Liver (tissue), 8 donors: ENCODE measurements at regions not wholly inside any gene's neighbourhood (a gene's known extent, or its start where the extent isn't known, plus 50 kb on each side); places are given as distances from the start of the nearest gene placed in this dataset.

ENCODE experiments used
- DNase-seq: peaks from one replicate; pipeline ENCODE4 v3.0.0-alpha.2; 2017; ENCODE audit warnings: low spot score
- H3K27ac ChIP-seq, 2 donors: one replicate each; pipeline ENCODE4 v1.7.0; 2013; ENCODE audit warnings: inconsistent platforms in 2 of 2, low read length in 2 of 2, control low read depth in 1 of 2, low read depth in 1 of 2, mild to moderate bottlenecking in 1 of 2
- H3K27me3 ChIP-seq, 4 donors: one replicate each; pipeline versions ENCODE4 v1.6.1 to v1.7.0; 2013; ENCODE audit warnings: low read length in 3 of 4, inconsistent platforms in 1 of 4, mild to moderate bottlenecking in 1 of 4, moderate library complexity in 1 of 4; ENCODE audit not compliant: control insufficient read depth in 4 of 4, insufficient read depth in 4 of 4
- H3K36me3 ChIP-seq, 4 donors: one replicate each; pipeline versions ENCODE4 v1.6.1 to v1.7.0; 2013; ENCODE audit warnings: low read length in 3 of 4, mild to moderate bottlenecking in 3 of 4, low read depth in 1 of 4, moderate library complexity in 1 of 4; ENCODE audit not compliant: control insufficient read depth in 4 of 4, insufficient read depth in 3 of 4
- H3K4me1 ChIP-seq, 4 donors: one replicate each; pipeline versions ENCODE4 v1.6.1 to v1.7.0; 2013; ENCODE audit warnings: low read length in 3 of 4, mild to moderate bottlenecking in 3 of 4, moderate library complexity in 1 of 4; ENCODE audit not compliant: control insufficient read depth in 4 of 4, insufficient read depth in 4 of 4
- H3K4me3 ChIP-seq, 3 donors: one replicate each; pipeline versions ENCODE4 v1.6.1 to v1.7.0; 2013; ENCODE audit warnings: low read length in 3 of 3, control low read depth in 1 of 3, low read depth in 1 of 3, mild to moderate bottlenecking in 1 of 3
- H3K9ac ChIP-seq, 2 donors: one replicate each; pipeline ENCODE4 v1.7.0; 2013; ENCODE audit warnings: low read length in 2 of 2, mild to moderate bottlenecking in 2 of 2, moderate library complexity in 2 of 2, control low read depth in 1 of 2, low read depth in 1 of 2
- H3K9me3 ChIP-seq, 4 donors: one replicate each; pipeline versions ENCODE4 v1.6.1 to v1.7.0; 2013; ENCODE audit warnings: low read length in 3 of 4; ENCODE audit not compliant: control insufficient read depth in 4 of 4
- ATF3 ChIP-seq: IDR thresholded peaks from 2 replicates; pipeline ENCODE4 v1.6.1; 2016; ENCODE audit warnings: antibody characterized with exemption
- EGR1 ChIP-seq, 2 donors: IDR thresholded peaks; 2 replicates each; pipeline ENCODE4 v1.6.1; 2016 to 2018; ENCODE audit warnings: antibody characterized with exemption in 2 of 2, low read depth in 2 of 2
- FOXA1 ChIP-seq: IDR thresholded peaks from 2 replicates; pipeline ENCODE4 v1.6.1; 2016; ENCODE audit warnings: antibody characterized with exemption
- FOXA2 ChIP-seq: IDR thresholded peaks from 2 replicates; pipeline ENCODE4 v1.6.1; 2016; ENCODE audit warnings: antibody characterized with exemption
- GABPA ChIP-seq, 2 donors: IDR thresholded peaks in 1 of 2; conservative IDR thresholded peaks in 1 of 2; 2 replicates each; pipeline ENCODE4 v1.6.1; 2016; ENCODE audit warnings: antibody characterized with exemption in 2 of 2, mild to moderate bottlenecking in 1 of 2, moderate library complexity in 1 of 2
- HNF4A ChIP-seq, 2 donors: conservative IDR thresholded peaks; 2 replicates each; pipeline ENCODE4 v1.6.1; 2016; ENCODE audit warnings: antibody characterized with exemption in 2 of 2, mild to moderate bottlenecking in 2 of 2
- HNF4G ChIP-seq: IDR thresholded peaks from 2 replicates; pipeline ENCODE4 v1.6.1; 2016; ENCODE audit warnings: antibody characterized with exemption
- JUND ChIP-seq, 2 donors: IDR thresholded peaks; 2 replicates each; pipeline ENCODE4 v1.6.1; 2016; ENCODE audit warnings: antibody characterized with exemption in 2 of 2
- NR2F2 ChIP-seq: IDR thresholded peaks from 2 replicates; pipeline ENCODE4 v1.6.1; 2016; ENCODE audit warnings: antibody characterized with exemption
- RAD21 ChIP-seq, 2 donors: IDR thresholded peaks; 2 replicates each; pipeline ENCODE4 v1.6.1; 2016; ENCODE audit warnings: antibody characterized with exemption in 2 of 2, mild to moderate bottlenecking in 2 of 2
- REST ChIP-seq: IDR thresholded peaks from 2 replicates; pipeline ENCODE4 v1.6.1; 2016; ENCODE audit warnings: antibody characterized with exemption, mild to moderate bottlenecking
- RXRA ChIP-seq, 2 donors: IDR thresholded peaks; 2 replicates each; pipeline ENCODE4 v1.6.1; 2017 to 2018; ENCODE audit warnings: antibody characterized with exemption in 2 of 2, mild to moderate bottlenecking in 1 of 2
- SP1 ChIP-seq: IDR thresholded peaks from 2 replicates; pipeline ENCODE4 v1.6.1; 2018; ENCODE audit warnings: antibody characterized with exemption, mild to moderate bottlenecking
- TAF1 ChIP-seq: conservative IDR thresholded peaks from 2 replicates; pipeline ENCODE4 v1.6.1; 2016; ENCODE audit warnings: antibody characterized with exemption, mild to moderate bottlenecking
- YY1 ChIP-seq: IDR thresholded peaks from 2 replicates; pipeline ENCODE4 v1.6.1; 2016; ENCODE audit warnings: antibody characterized with exemption, mild to moderate bottlenecking
- ZBTB33 ChIP-seq: IDR thresholded peaks from 2 replicates; pipeline ENCODE4 v1.6.1; 2016; ENCODE audit warnings: antibody characterized with exemption
- WGBS: extraction: QIAGEN DNeasy Blood & Tissue Kit; methylation state at CpG from one replicate; pipeline ENCODE4 v1.1.7; 2013; 5-methylcytosine and 5-hydroxymethylcytosine counted together
- TF ChIP-seq, protein P1 (sequence below): IDR thresholded peaks from 2 replicates; pipeline ENCODE4 v1.6.1; 2016; ENCODE audit warnings: antibody characterized with exemption
- TF ChIP-seq, protein P2 (sequence below): fragments of 150-350 bp; IDR thresholded peaks from 2 replicates; pipeline ENCODE4 v1.5.1; 2017; ENCODE audit warnings: improper control_type of control experiment, low read depth, low read length; ENCODE audit not compliant: missing input control
- donor health status: healthy.
- donor health status: healthy.
- donor health status: healthy.
- donor health status: healthy.
- donor health status: healthy.

- WGBS = 37% methylated on average over 8 of the region's 8 CpGs
- H3K4me3 ChIP-seq = no peak overlapping the region
- H3K4me1 ChIP-seq = peaks cover 0 to 21% (median 8%) of the 10 kb centered on the region in 4 donors
- DNase-seq = no peak
- H3K27ac ChIP-seq = peak overlapping the region; percentile 53 to 65
- H3K27me3 ChIP-seq = no peaks in the 10 kb centered on the region
- TF ChIP-seq RAD21 (IDR thresholded peaks at IDR 0.05) (peak; percentile 19 to 28), REST (peak; percentile 63), FOXA2 (peak; percentile 97), HNF4A (conservative IDR thresholded peaks at IDR 0.05) (peak; percentile 68 to 90), TAF1 (no peak), NR2F2 (no peak), ZBTB33 (peak; percentile 80), ATF3 (no peak), FOXA1 (peak; percentile 97), SP1 (peak; percentile 72), HNF4G (peak; percentile 31), EGR1 (IDR thresholded peaks at IDR 0.05; ENCODE audit: low read depth in 2 of 2) (peak in 1 of 2 donors; percentile 66), JUND (IDR thresholded peaks at IDR 0.05) (peak in 1 of 2 donors; percentile 70), GABPA (IDR thresholded peaks at IDR 0.05 in 1 of 2, conservative IDR thresholded peaks at IDR 0.05 in 1 of 2) (peak in 1 of 2 donors; percentile 47), RXRA (IDR thresholded peaks at IDR 0.05) (peak; percentile 87 to 97), YY1 (peak; percentile 83)
- TF ChIP-seq, protein P1, sequence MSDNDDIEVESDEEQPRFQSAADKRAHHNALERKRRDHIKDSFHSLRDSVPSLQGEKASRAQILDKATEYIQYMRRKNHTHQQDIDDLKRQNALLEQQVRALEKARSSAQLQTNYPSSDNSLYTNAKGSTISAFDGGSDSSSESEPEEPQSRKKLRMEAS = peak; percentile 92
- TF ChIP-seq, protein P2, sequence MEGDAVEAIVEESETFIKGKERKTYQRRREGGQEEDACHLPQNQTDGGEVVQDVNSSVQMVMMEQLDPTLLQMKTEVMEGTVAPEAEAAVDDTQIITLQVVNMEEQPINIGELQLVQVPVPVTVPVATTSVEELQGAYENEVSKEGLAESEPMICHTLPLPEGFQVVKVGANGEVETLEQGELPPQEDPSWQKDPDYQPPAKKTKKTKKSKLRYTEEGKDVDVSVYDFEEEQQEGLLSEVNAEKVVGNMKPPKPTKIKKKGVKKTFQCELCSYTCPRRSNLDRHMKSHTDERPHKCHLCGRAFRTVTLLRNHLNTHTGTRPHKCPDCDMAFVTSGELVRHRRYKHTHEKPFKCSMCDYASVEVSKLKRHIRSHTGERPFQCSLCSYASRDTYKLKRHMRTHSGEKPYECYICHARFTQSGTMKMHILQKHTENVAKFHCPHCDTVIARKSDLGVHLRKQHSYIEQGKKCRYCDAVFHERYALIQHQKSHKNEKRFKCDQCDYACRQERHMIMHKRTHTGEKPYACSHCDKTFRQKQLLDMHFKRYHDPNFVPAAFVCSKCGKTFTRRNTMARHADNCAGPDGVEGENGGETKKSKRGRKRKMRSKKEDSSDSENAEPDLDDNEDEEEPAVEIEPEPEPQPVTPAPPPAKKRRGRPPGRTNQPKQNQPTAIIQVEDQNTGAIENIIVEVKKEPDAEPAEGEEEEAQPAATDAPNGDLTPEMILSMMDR = no peak
- no peak overlapping the region for H3K9ac ChIP-seq
- peaks cover 0 to 13% (median 4%) of the 10 kb centered on the region in 4 donors for H3K9me3 ChIP-seq
- H3K36me3 ChIP-seq = no peaks in the 10 kb centered on the region
Observed at GRCh38 chr22:22974795-22975580, 87.4 kb downstream of the IGLL5 start.
